SK-N-SH treated with all-trans-retinoic acid at 6 μM for 48 hours (cell line): ENCODE measurements at regions not wholly inside any gene's neighbourhood (a gene's known extent, or its start where the extent isn't known, plus 50 kb on each side); places are given as distances from the start of the nearest gene placed in this dataset.

Experiments
- ATAC-seq: fragments of 200-7000 bp; cut with Tn5 transposase; 3 replicates; pipeline ENCODE4 v1.9.1; 2020; ENCODE audit warnings: mild to moderate bottlenecking, moderate library complexity
- ARNTL ChIP-seq: fragments of 450-650 bp; formaldehyde crosslinking; IDR thresholded peaks from 2 replicates; pipeline ENCODE4 v1.5.0; 2020; ENCODE audit warnings: low read depth, mild to moderate bottlenecking, moderate library complexity, borderline replicate concordance
- BACH2 ChIP-seq: fragments of 250-450 bp; sonication (Bioruptor Pico); IDR thresholded peaks from 2 replicates; pipeline ENCODE4 v1.9.0; 2021; ENCODE audit warnings: mild to moderate bottlenecking, borderline replicate concordance
- CSDC2 ChIP-seq: fragments of 250-450 bp; sonication (Bioruptor Pico); IDR thresholded peaks from 2 replicates; pipeline ENCODE4 v1.5.0; 2020; ENCODE audit warnings: mild to moderate bottlenecking, moderate library complexity
- ESRRG ChIP-seq: fragments of 250-450 bp; sonication (Bioruptor Pico); IDR thresholded peaks from 2 replicates; pipeline ENCODE4 v1.6.1; 2021; ENCODE audit warnings: mild to moderate bottlenecking
- GLIS3 ChIP-seq: fragments of 250-450 bp; sonication (Bioruptor Pico); IDR thresholded peaks from 2 replicates; pipeline ENCODE4 v1.5.0; 2020; ENCODE audit warnings: mild to moderate bottlenecking, moderate library complexity
- ISL1 ChIP-seq: fragments of 250-450 bp; sonication (Bioruptor Pico); IDR thresholded peaks from 2 replicates; pipeline ENCODE4 v2.1.2; 2022; ENCODE audit warnings: mild to moderate bottlenecking, moderate library complexity
- PPARA ChIP-seq: fragments of 250-450 bp; sonication (Bioruptor Pico); IDR thresholded peaks from 2 replicates; pipeline ENCODE4 v1.5.0; 2020; ENCODE audit warnings: mild to moderate bottlenecking, borderline replicate concordance
- SNAI2 ChIP-seq: fragments of 250-450 bp; sonication (Bioruptor Pico); IDR thresholded peaks from 2 replicates; pipeline ENCODE4 v1.5.0; 2020; ENCODE audit warnings: mild to moderate bottlenecking, moderate library complexity
- TCF4 ChIP-seq: fragments of 250-450 bp; sonication (Bioruptor Pico); IDR thresholded peaks from 2 replicates; pipeline ENCODE4 v1.8.0; 2021; ENCODE audit warnings: mild to moderate bottlenecking, moderate library complexity, borderline replicate concordance
- TOX ChIP-seq: fragments of 250-450 bp; sonication (Bioruptor Pico); IDR thresholded peaks from 2 replicates; pipeline ENCODE4 v1.8.0; 2021; ENCODE audit warnings: mild to moderate bottlenecking, moderate library complexity, borderline replicate concordance
- TSHZ2 ChIP-seq: fragments of 250-450 bp; sonication (Bioruptor Pico); IDR thresholded peaks from 2 replicates; pipeline ENCODE4 v1.5.0; 2020; ENCODE audit warnings: mild to moderate bottlenecking, moderate library complexity
- ZC3H10 ChIP-seq: fragments of 250-450 bp; sonication (Bioruptor Pico); IDR thresholded peaks from 2 replicates; pipeline ENCODE4 v1.5.1; 2021; ENCODE audit warnings: mild to moderate bottlenecking, moderate library complexity
- ZFP3 ChIP-seq: fragments of 250-450 bp; sonication (Bioruptor Pico); IDR thresholded peaks from 2 replicates; pipeline ENCODE4 v1.5.0; 2020; ENCODE audit warnings: mild to moderate bottlenecking, moderate library complexity
- ZFP30 ChIP-seq: fragments of 450-650 bp; formaldehyde crosslinking; IDR thresholded peaks from 2 replicates; pipeline ENCODE4 v1.5.0; 2022; ENCODE audit warnings: mild to moderate bottlenecking, moderate library complexity
- ZNF565 ChIP-seq: fragments of 450-650 bp; formaldehyde crosslinking; conservative IDR thresholded peaks from 2 replicates; pipeline ENCODE4 v1.5.0; 2020; ENCODE audit warnings: low read depth, mild to moderate bottlenecking, moderate library complexity
- ZNF70 ChIP-seq: fragments of 450-650 bp; formaldehyde crosslinking; IDR thresholded peaks from 2 replicates; pipeline ENCODE4 v1.5.0; 2020; ENCODE audit warnings: mild to moderate bottlenecking, moderate library complexity
- ZNF8 ChIP-seq: fragments of 450-650 bp; formaldehyde crosslinking; IDR thresholded peaks from 2 replicates; pipeline ENCODE4 v1.5.0; 2020; ENCODE audit warnings: mild to moderate bottlenecking, moderate library complexity
- TF ChIP-seq, protein P1 (sequence below): fragments of 250-450 bp; sonication (Bioruptor Pico); IDR thresholded peaks from 2 replicates; pipeline ENCODE4 v1.8.0; 2021; ENCODE audit warnings: low read depth, mild to moderate bottlenecking, moderate library complexity, borderline replicate concordance
- TF ChIP-seq, protein P2 (sequence below): fragments of 250-450 bp; sonication (Bioruptor Pico); IDR thresholded peaks from 2 replicates; pipeline ENCODE4 v1.5.1; 2021; ENCODE audit warnings: mild to moderate bottlenecking, moderate library complexity
- TF ChIP-seq, protein P3 (sequence below): fragments of 250-450 bp; sonication (Bioruptor Pico); IDR thresholded peaks from 2 replicates; pipeline ENCODE4 v1.5.1; 2020; ENCODE audit warnings: low read depth, mild to moderate bottlenecking, moderate library complexity

DNA sequence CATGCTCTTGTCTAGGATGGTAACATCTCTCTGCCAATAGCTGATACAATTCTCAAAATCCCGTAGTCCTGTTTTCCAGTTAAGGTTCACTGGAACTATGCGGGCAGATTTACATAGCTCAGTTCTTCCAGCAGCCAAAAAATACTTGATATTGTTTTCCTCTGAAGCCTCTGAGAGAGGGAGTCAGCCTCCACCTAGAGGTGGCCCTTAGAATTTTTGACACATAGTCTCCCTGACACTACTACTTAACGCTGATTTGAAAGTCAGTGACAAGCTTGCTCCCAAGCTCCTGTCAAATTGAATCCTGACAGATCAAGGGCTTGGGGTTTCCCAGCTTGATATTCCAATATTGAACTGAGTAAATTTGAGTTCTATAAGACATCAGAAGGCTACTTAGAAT is 1780.1 kb downstream of the TP53TG3F start:
- ATAC-seq: peak; percentile 55
- no peak for TF ChIP-seq TCF4 (CRISPR knock-in tag)
- no peak for TF ChIP-seq ESRRG
- no peak for TF ChIP-seq PPARA (CRISPR knock-in tag)
- no peak for TF ChIP-seq ZNF8 (CRISPR knock-in tag)
- TF ChIP-seq, protein P1, sequence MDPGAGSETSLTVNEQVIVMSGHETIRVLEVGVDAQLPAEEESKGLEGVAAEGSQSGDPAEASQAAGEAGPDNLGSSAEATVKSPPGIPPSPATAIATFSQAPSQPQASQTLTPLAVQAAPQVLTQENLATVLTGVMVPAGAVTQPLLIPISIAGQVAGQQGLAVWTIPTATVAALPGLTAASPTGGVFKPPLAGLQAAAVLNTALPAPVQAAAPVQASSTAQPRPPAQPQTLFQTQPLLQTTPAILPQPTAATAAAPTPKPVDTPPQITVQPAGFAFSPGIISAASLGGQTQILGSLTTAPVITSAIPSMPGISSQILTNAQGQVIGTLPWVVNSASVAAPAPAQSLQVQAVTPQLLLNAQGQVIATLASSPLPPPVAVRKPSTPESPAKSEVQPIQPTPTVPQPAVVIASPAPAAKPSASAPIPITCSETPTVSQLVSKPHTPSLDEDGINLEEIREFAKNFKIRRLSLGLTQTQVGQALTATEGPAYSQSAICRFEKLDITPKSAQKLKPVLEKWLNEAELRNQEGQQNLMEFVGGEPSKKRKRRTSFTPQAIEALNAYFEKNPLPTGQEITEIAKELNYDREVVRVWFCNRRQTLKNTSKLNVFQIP (CRISPR knock-in tag): no peak
- no peak for TF ChIP-seq BACH2
- no peak for TF ChIP-seq ZNF70
- TF ChIP-seq GLIS3 (CRISPR knock-in tag): no peak
- TF ChIP-seq TSHZ2 (CRISPR knock-in tag): no peak

GRCh38 chr16:35249051-35249450 is 1789.6 kb downstream of the TP53TG3F start:
- no peak for ATAC-seq
- TF ChIP-seq, protein P1 (CRISPR knock-in tag): no peak

DNA sequence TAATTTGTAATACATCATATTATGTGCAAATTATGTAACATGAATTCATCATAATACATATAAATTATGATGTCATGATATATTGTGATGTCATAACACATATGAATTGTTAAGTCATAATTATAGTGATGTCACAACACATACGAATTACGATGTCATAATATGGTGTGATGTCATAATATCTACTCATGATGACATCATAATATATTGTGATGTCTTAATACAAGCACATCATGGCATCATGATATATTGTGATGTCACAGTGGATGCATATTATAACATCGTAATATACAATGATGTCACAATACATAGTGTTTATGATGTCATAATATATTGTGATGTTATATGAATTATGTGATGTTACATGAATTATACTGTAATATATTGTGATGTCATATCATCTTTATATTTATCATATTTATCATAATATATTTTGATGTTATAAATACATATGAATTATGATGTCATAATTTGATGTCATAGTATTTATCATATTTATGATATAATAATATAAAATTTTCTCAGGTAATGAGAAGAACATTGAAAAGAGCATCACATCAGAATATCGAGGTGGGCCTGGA is 1793.0 kb downstream of the TP53TG3F start:
- TF ChIP-seq SNAI2 (no peak), PPARA (CRISPR knock-in tag) (no peak), CSDC2 (CRISPR knock-in tag) (no peak), ZNF70 (no peak), ZFP3 (CRISPR knock-in tag) (no peak), GLIS3 (CRISPR knock-in tag) (no peak), ZNF565 (CRISPR knock-in tag) (no peak), TCF4 (CRISPR knock-in tag) (no peak), ARNTL (no peak), ZFP30 (CRISPR knock-in tag) (no peak)
- TF ChIP-seq, protein P2, sequence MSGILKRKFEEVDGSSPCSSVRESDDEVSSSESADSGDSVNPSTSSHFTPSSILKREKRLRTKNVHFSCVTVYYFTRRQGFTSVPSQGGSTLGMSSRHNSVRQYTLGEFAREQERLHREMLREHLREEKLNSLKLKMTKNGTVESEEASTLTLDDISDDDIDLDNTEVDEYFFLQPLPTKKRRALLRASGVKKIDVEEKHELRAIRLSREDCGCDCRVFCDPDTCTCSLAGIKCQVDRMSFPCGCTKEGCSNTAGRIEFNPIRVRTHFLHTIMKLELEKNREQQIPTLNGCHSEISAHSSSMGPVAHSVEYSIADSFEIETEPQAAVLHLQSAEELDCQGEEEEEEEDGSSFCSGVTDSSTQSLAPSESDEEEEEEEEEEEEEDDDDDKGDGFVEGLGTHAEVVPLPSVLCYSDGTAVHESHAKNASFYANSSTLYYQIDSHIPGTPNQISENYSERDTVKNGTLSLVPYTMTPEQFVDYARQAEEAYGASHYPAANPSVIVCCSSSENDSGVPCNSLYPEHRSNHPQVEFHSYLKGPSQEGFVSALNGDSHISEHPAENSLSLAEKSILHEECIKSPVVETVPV (CRISPR knock-in tag): no peak
- no peak for ATAC-seq

GRCh38 chr16:35255186-35255803 is 1795.9 kb downstream of the TP53TG3F start:
- peak; percentile 92 for ATAC-seq
- TF ChIP-seq ISL1 (CRISPR knock-in tag) (no peak), TOX (CRISPR knock-in tag) (no peak), ZFP3 (CRISPR knock-in tag) (no peak)

DNA sequence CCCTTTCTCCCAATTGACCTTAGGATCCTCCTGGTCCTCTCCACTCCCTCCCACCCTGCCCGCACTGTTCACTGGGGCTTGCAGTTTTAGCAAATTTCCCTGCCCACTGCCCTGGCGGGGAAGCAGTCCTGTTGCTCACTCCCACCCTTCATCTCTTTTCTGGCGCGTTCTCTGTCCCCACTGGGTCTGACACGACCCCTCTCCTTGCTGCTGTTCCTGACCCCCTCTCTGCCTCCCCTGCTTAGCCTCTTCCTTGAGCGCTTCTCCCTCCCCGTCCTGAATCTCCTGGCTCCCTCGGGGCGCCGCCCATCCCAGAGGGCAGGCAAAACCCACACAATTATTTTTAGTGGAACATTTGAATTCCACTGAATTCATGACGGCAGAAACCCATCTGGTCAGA is 1796.4 kb downstream of the TP53TG3F start:
- peak; percentile 60 for ATAC-seq
- TF ChIP-seq, protein P3, sequence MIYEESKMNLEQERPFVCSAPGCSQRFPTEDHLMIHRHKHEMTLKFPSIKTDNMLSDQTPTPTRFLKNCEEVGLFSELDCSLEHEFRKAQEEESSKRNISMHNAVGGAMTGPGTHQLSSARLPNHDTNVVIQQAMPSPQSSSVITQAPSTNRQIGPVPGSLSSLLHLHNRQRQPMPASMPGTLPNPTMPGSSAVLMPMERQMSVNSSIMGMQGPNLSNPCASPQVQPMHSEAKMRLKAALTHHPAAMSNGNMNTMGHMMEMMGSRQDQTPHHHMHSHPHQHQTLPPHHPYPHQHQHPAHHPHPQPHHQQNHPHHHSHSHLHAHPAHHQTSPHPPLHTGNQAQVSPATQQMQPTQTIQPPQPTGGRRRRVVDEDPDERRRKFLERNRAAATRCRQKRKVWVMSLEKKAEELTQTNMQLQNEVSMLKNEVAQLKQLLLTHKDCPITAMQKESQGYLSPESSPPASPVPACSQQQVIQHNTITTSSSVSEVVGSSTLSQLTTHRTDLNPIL: no peak
- TF ChIP-seq ZFP30 (CRISPR knock-in tag) (no peak), ARNTL (no peak), ISL1 (CRISPR knock-in tag) (no peak), TCF4 (CRISPR knock-in tag) (no peak), CSDC2 (CRISPR knock-in tag) (no peak), ZFP3 (CRISPR knock-in tag) (no peak), TOX (CRISPR knock-in tag) (no peak), ZC3H10 (CRISPR knock-in tag) (no peak)
- TF ChIP-seq, protein P2 (CRISPR knock-in tag): no peak
- TF ChIP-seq, protein P1 (CRISPR knock-in tag): no peak
